Tibial artery (tissue), 4 donors: ENCODE measurements at regions not wholly inside any gene's neighbourhood (a gene's known extent, or its start where the extent isn't known, plus 50 kb on each side); places are given as distances from the start of the nearest gene placed in this dataset.

Experiments
- DNase-seq, 2 donors: peaks; one replicate each; pipeline ENCODE4 v3.0.0-alpha.2; 2019
- H3K27ac ChIP-seq, 2 donors: fragments of 200-600 bp; sonication (generic) in 1 of 2; 1 replicate in 1 of 2; 2 replicates in 1 of 2; pipeline ENCODE4 v1.5.1; 2018 to 2019; ENCODE audit warnings: mild to moderate bottlenecking in 1 of 2
- H3K27me3 ChIP-seq, 2 donors: fragments of 200-600 bp; sonication (generic) in 1 of 2; one replicate each; pipeline versions ENCODE4 v1.5.1 to v1.6.0; 2016 to 2019
- H3K36me3 ChIP-seq, 3 donors: fragments of 200-600 bp; sonication (generic) in 2 of 3; one replicate each; pipeline ENCODE4 v1.5.1; 2016 to 2019; ENCODE audit warnings: mild to moderate bottlenecking in 2 of 3
- H3K4me1 ChIP-seq, 4 donors: fragments of 200-600 bp; sonication (generic) in 2 of 4; 1 replicate in 3 of 4; 2 replicates in 1 of 4; pipeline ENCODE4 v1.5.1; 2016 to 2019
- H3K4me3 ChIP-seq, 2 donors: fragments of 200-600 bp; sonication (generic) in 1 of 2; 1 replicate in 1 of 2; 2 replicates in 1 of 2; pipeline ENCODE4 v1.5.1; 2018 to 2019; ENCODE audit warnings: mild to moderate bottlenecking in 2 of 2
- H3K9me3 ChIP-seq, 3 donors: fragments of 200-600 bp; sonication (generic) in 1 of 3; one replicate each; pipeline ENCODE4 v1.5.1; 2016 to 2019
- CTCF ChIP-seq, 2 experiments: fragments of 200-600 bp in 1 of 2; fragments of 450-650 bp in 1 of 2; IDR thresholded peaks; one replicate each; pipeline ENCODE4 v1.5.1; 2017 to 2019; ENCODE audit warnings: antibody characterized with exemption in 2 of 2, mild to moderate bottlenecking in 1 of 2, moderate library complexity in 1 of 2
- intact Hi-C: fragments of 100-400 bp; cut with DNase I; formaldehyde crosslinking; loops from one replicate; pipeline ENCODE4 v1.15.0; 2023; ENCODE audit warnings: low total_unique reads

- Histone ChIP-seq H3K4me1 (no peaks in the 10 kb centered on the region), H3K27ac (no peak overlapping the region), H3K9me3 (no peaks in the 10 kb centered on the region), H3K36me3 (no peaks in the 10 kb centered on the region), H3K27me3 (no peaks in the 10 kb centered on the region), H3K4me3 (no peak overlapping the region)
- TF ChIP-seq CTCF (IDR thresholded peaks at IDR 0.05), result no peak
- intact Hi-C loops, result no loop called here
- no peak for DNase-seq
Observed at GRCh38 chr5:12354686-12355085, 450.4 kb upstream of the CTNND2 start.

DNA sequence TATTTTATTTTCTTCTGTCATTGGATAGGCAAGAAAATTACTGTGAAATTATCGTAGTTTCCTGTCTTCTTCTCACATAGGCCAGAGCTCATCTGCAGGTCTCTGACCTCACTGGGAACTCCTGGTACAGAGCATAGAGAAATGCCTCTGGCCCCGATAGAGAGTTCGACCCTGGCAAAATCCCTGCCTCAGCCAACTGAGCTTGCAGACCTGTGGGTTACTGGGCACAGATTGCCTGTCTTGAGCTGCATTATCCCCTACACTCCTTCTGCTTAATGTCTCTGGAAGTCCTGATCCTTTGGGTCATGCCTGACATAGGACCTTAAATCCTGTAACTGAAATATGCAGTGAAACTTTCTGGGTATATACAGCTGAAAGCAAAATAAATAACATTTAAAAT is 439.3 kb upstream of the CTNND2 start:
- no peak for DNase-seq
- intact Hi-C loops, result no loop called here
- H3K4me1 ChIP-seq, result no peaks in the 10 kb centered on the region
- H3K9me3 ChIP-seq, result no peaks in the 10 kb centered on the region
- H3K4me3 ChIP-seq, result no peak overlapping the region
- H3K36me3 ChIP-seq, result no peaks in the 10 kb centered on the region
- H3K27ac ChIP-seq, result no peak overlapping the region
- no peak for TF ChIP-seq CTCF (IDR thresholded peaks at IDR 0.05)
- H3K27me3 ChIP-seq, result no peaks in the 10 kb centered on the region

- Histone ChIP-seq H3K27ac (no peak overlapping the region), H3K4me1 (no peaks in the 10 kb centered on the region), H3K4me3 (no peak overlapping the region), H3K27me3 (no peaks in the 10 kb centered on the region), H3K36me3 (no peaks in the 10 kb centered on the region), H3K9me3 (no peaks in the 10 kb centered on the region)
- intact Hi-C loops, result no loop called here
- no peak for DNase-seq
- TF ChIP-seq CTCF (IDR thresholded peaks at IDR 0.05), result no peak
Observed at GRCh38 chr5:12335938-12336337, 431.7 kb upstream of the CTNND2 start.

DNA sequence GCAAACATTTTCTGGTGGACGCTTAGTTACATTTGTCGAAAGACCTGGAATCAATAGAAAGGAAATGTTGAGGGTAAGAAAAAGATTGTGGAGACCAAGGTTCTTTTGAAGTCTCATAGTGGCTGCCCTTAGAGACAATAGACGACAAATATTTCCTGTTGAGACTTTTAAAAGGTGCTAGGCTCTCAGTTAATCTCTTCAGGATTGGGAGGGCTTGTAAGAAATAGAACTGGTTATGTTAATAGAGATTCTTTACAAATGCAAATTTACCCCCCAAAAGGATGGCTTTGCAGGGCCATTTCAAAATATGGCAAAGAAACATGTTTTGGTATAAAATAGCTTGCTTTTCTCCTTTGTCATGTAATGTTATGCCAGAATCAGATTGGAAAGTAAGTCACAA is 428.2 kb upstream of the CTNND2 start:
- Histone ChIP-seq H3K27me3 (no peaks in the 10 kb centered on the region), H3K27ac (no peak overlapping the region), H3K36me3 (no peaks in the 10 kb centered on the region), H3K4me3 (no peak overlapping the region), H3K9me3 (no peaks in the 10 kb centered on the region), H3K4me1 (no peaks in the 10 kb centered on the region)
- intact Hi-C loops, result no loop called here
- no peak for DNase-seq
- no peak for TF ChIP-seq CTCF (IDR thresholded peaks at IDR 0.05)

GRCh38 chr5:12330993-12331588 is 426.8 kb upstream of the CTNND2 start:
- no peak for DNase-seq
- no peak for TF ChIP-seq CTCF (IDR thresholded peaks at IDR 0.05)
- H3K27me3 ChIP-seq, result no peaks in the 10 kb centered on the region
- no peaks in the 10 kb centered on the region for H3K4me1 ChIP-seq
- no peak overlapping the region for H3K4me3 ChIP-seq
- no peak overlapping the region for H3K27ac ChIP-seq
- no peaks in the 10 kb centered on the region for H3K9me3 ChIP-seq
- H3K36me3 ChIP-seq, result no peaks in the 10 kb centered on the region
- intact Hi-C loops, result no loop called here

GRCh38 chr5:12330381-12330780 is 426.1 kb upstream of the CTNND2 start:
- no peak for TF ChIP-seq CTCF (IDR thresholded peaks at IDR 0.05)

More at GRCh38 chr5:12330381-12330780, 426.1 kb upstream of the CTNND2 start:
- no peaks in the 10 kb centered on the region for H3K4me1 ChIP-seq
- H3K4me3 ChIP-seq, result no peak overlapping the region
- no peak for DNase-seq
- intact Hi-C loops, result no loop called here
- H3K27me3 ChIP-seq, result no peaks in the 10 kb centered on the region
- H3K9me3 ChIP-seq, result no peaks in the 10 kb centered on the region
- H3K36me3 ChIP-seq, result no peaks in the 10 kb centered on the region
- no peak overlapping the region for H3K27ac ChIP-seq
